HCT116 (cell line): ENCODE measurements at regions not wholly inside any gene's neighbourhood (a gene's known extent, or its start where the extent isn't known, plus 50 kb on each side); places are given as distances from the start of the nearest gene placed in this dataset.

Experiments
- ATAC-seq: fragments of 200-7000 bp; cut with Tn5 transposase; 2 replicates; pipeline ENCODE4 v1.9.1; 2020; ENCODE audit warnings: mild to moderate bottlenecking, moderate library complexity
- BruUV-seq: library from RNA; stranded (reverse); fragments of 400-500 nt; replicated peaks from 2 replicates; lab custom pipeline; 2021; lab: Mats Ljungman, UMichigan
- CTCF ChIA-PET: fragments of 300-600 bp; sonication (Branson Sonifier 250); formaldehyde crosslinking; loops from one replicate; lab custom pipeline; 2021; ENCODE audit warnings: antibody characterized with exemption; lab: Charles Lee
- POLR2A ChIA-PET: fragments of 300-600, 350-600 bp; sonication (Branson Sonifier 250); formaldehyde crosslinking; loops from one replicate; lab custom pipeline; 2021; ENCODE audit warnings: antibody characterized with exemption; lab: Charles Lee
- RAD21 ChIA-PET, 2 experiments: fragments of 300-600 bp; sonication (Branson Sonifier 250); formaldehyde crosslinking; loops; one replicate each; lab custom pipeline; 2023; ENCODE audit warnings: low total read pairs in 2 of 2; ENCODE audit not compliant: uncharacterized antibody in 2 of 2, unreplicated experiment in 2 of 2, low non-redundant PET in 1 of 2; lab: Charles Lee
- DNase-seq: peaks from one replicate; pipeline ENCODE4 v3.0.0-alpha.2; 2010; ENCODE audit warnings: low read depth, low spot score
- H2AFZ ChIP-seq: fragments of 200-600 bp; shearing (Covaris generic), sonication (generic); 2 replicates; pipeline ENCODE4 v1.6.1; 2017; ENCODE audit warnings: low read depth, mixed run types, mixed read lengths, antibody characterized with exemption, low read length; ENCODE audit not compliant: poor library complexity, severe bottlenecking
- H3K27ac ChIP-seq: 2 replicates; pipeline ENCODE4 v1.5.1; 2012; ENCODE audit warnings: low read depth, low read length
- H3K27me3 ChIP-seq: fragments of 200-600 bp; sonication (generic); 2 replicates; pipeline ENCODE4 v1.6.1; 2016; ENCODE audit warnings: mixed run types, low read length, mixed read lengths; ENCODE audit not compliant: insufficient read depth
- H3K36me3 ChIP-seq, 2 experiments: fragments of 200-500 bp in 1 of 2; fragments of 200-600 bp in 1 of 2; sonication (Bioruptor generic) in 1 of 2; sonication (generic) in 1 of 2; 2 replicates each; pipeline versions ENCODE4 v1.5.1 to v1.6.1; 2014 to 2016; ENCODE audit warnings: low read length in 2 of 2, inconsistent platforms in 1 of 2, mixed read lengths in 1 of 2, mixed run types in 1 of 2; ENCODE audit not compliant: insufficient read depth in 2 of 2, control insufficient read depth in 1 of 2
- H3K4me1 ChIP-seq, 2 experiments: fragments of 200-600 bp in 1 of 2; sonication (generic) in 1 of 2; 2 replicates each; pipeline versions ENCODE4 v1.5.1 to v1.6.1; 2012 to 2017; ENCODE audit warnings: low read length in 2 of 2, inconsistent platforms in 1 of 2, mild to moderate bottlenecking in 1 of 2, mixed read lengths in 1 of 2, mixed run types in 1 of 2, moderate library complexity in 1 of 2; ENCODE audit not compliant: insufficient read depth in 2 of 2, control insufficient read depth in 1 of 2
- H3K4me2 ChIP-seq: fragments of 200-600 bp; sonication (generic); 2 replicates; pipeline ENCODE4 v1.6.1; 2017; ENCODE audit warnings: mixed run types, low read length, mixed read lengths
- H3K4me3 ChIP-seq, 2 experiments: fragments of 200-600 bp in 1 of 2; sonication (generic) in 1 of 2; replicated peaks in 1 of 2; 2 replicates each; pipeline ENCODE4 v1.5.1; 2011 to 2016; ENCODE audit warnings: low read length in 2 of 2, control low read depth in 1 of 2, low read depth in 1 of 2, mild to moderate bottlenecking in 1 of 2, mixed read lengths in 1 of 2, mixed run types in 1 of 2
- H3K79me2 ChIP-seq: fragments of 200-600 bp; sonication (generic); 2 replicates; pipeline ENCODE4 v1.6.1; 2017; ENCODE audit warnings: mild to moderate bottlenecking, mixed run types, low read length, moderate library complexity, mixed read lengths; ENCODE audit not compliant: insufficient read depth
- H3K9ac ChIP-seq: fragments of 200-600 bp; sonication (generic); 2 replicates; pipeline ENCODE4 v1.6.1; 2016; ENCODE audit warnings: low read length, mixed read lengths
- H3K9me2 ChIP-seq: fragments of 200-600 bp; sonication (generic), shearing (Covaris generic); 2 replicates; pipeline ENCODE4 v1.6.1; 2017; ENCODE audit warnings: mixed run types, mild to moderate bottlenecking, moderate library complexity; ENCODE audit not compliant: insufficient read depth
- H3K9me3 ChIP-seq, 2 experiments: fragments of 200-500 bp in 1 of 2; fragments of 200-600 bp in 1 of 2; sonication (Bioruptor generic) in 1 of 2; sonication (generic) in 1 of 2; 2 replicates each; pipeline ENCODE4 v1.6.1; 2014 to 2017; ENCODE audit warnings: low read length in 2 of 2, mixed read lengths in 2 of 2, inconsistent platforms in 1 of 2, low read depth in 1 of 2, mild to moderate bottlenecking in 1 of 2, mixed run types in 1 of 2, moderate library complexity in 1 of 2; ENCODE audit not compliant: control insufficient read depth in 1 of 2, insufficient read depth in 1 of 2
- H4K20me1 ChIP-seq: fragments of 200-600 bp; sonication (generic), shearing (Covaris generic); 2 replicates; pipeline ENCODE4 v1.6.1; 2017; ENCODE audit warnings: mixed run types, mild to moderate bottlenecking, moderate library complexity; ENCODE audit not compliant: insufficient read depth
- CBX3 ChIP-seq: IDR thresholded peaks from 2 replicates; pipeline ENCODE4 v1.6.1; 2012; ENCODE audit warnings: low read depth
- CTCF ChIP-seq, 3 experiments: fragments of 200-600 bp in 1 of 3; sonication (generic) in 1 of 3; IDR thresholded peaks in 2 of 3; conservative IDR thresholded peaks in 1 of 3; 2 replicates each; pipeline ENCODE4 v1.5.1; 2012 to 2017; ENCODE audit warnings: low read depth in 2 of 3, low read length in 2 of 3, antibody characterized with exemption in 1 of 3, borderline replicate concordance in 1 of 3, control low read depth in 1 of 3, mild to moderate bottlenecking in 1 of 3, mixed read lengths in 1 of 3, mixed run types in 1 of 3, moderate library complexity in 1 of 3; ENCODE audit not compliant: insufficient read depth in 1 of 3
- EGR1 ChIP-seq: IDR thresholded peaks from 2 replicates; pipeline ENCODE4 v1.6.1; 2012; ENCODE audit warnings: low read depth
- FOSL1 ChIP-seq: IDR thresholded peaks from 2 replicates; pipeline ENCODE4 v1.6.1; 2012; ENCODE audit warnings: low read depth
- JUND ChIP-seq: IDR thresholded peaks from 2 replicates; pipeline ENCODE4 v1.6.1; 2012
- MAX ChIP-seq: IDR thresholded peaks from 2 replicates; pipeline ENCODE4 v1.6.1; 2012
- POLR2AphosphoS5 ChIP-seq: IDR thresholded peaks from 2 replicates; pipeline ENCODE4 v1.6.1; 2011; ENCODE audit warnings: mild to moderate bottlenecking, low read depth, low read length, moderate library complexity
- TCF7L2 ChIP-seq: IDR thresholded peaks from 2 replicates; pipeline ENCODE4 v1.7.0; 2011; ENCODE audit warnings: borderline replicate concordance, inconsistent platforms; ENCODE audit not compliant: insufficient read depth, insufficient read length; ENCODE audit errors: extremely low read depth
- intact Hi-C: fragments of 100-400 bp; cut with micrococcal nuclease; formaldehyde crosslinking; loops from 2 replicates; pipeline ENCODE4 v1.10.0; 2022

GRCh38 chr5:101783241-101784013 lies 512.7 kb downstream of the SLCO4C1 start:
- Histone ChIP-seq H3K36me3 (no peaks in the 10 kb centered on the region), H3K9ac (no peak overlapping the region), H3K27me3 (no peaks in the 10 kb centered on the region), H4K20me1 (no peaks in the 10 kb centered on the region), H3K4me1 (no peaks in the 10 kb centered on the region), H3K9me2 (no peaks in the 10 kb centered on the region), H3K79me2 (no peaks in the 10 kb centered on the region), H3K9me3 (no peaks in the 10 kb centered on the region), H3K4me2 (no peak overlapping the region), H2AFZ (no peak overlapping the region), H3K4me3 (no peak overlapping the region), H3K27ac (no peak overlapping the region)
- ChIA-PET POLR2A (no interaction called here), CTCF (no interaction called here), RAD21 (no interaction called here)
- intact Hi-C loops, result no loop called here
- no peak for ATAC-seq
- no peak for DNase-seq
- TF ChIP-seq CTCF (IDR thresholded peaks at IDR 0.05 in 2 of 3, conservative IDR thresholded peaks at IDR 0.05 in 1 of 3; ENCODE audit: borderline replicate concordance in 1 of 3, insufficient read depth in 1 of 3, low read depth in 2 of 3, low read length in 2 of 3), result no peak
- no peak for TF ChIP-seq MAX
- TF ChIP-seq CBX3, result no peak
- no peak for TF ChIP-seq EGR1
- no peak for TF ChIP-seq FOSL1
- TF ChIP-seq POLR2AphosphoS5, result no peak
- TF ChIP-seq TCF7L2, result no peak
- no peak for TF ChIP-seq JUND
- BruUV-seq, result no TSS peak
